ENCODE measurements at regions not wholly inside any gene's neighbourhood (a gene's known extent, or its start where the extent isn't known, plus 50 kb on each side); places are given as distances from the start of the nearest gene placed in this dataset.
"Not testable (repeated sequence)": the region's sequence is repeated elsewhere in the genome, so short reads cannot be mapped to it uniquely, and the experiment has no call there.

- no peak for DNase-seq (ENCODE audit: low read depth)
Measured at GRCh38 chr13:44664308-44664707, 88.2 kb upstream of the TSC22D1 start.

- DNase-seq (ENCODE audit: low read depth), result no peak
Measured at GRCh38 chr13:44662515-44662914, 86.4 kb upstream of the TSC22D1 start.

DNA sequence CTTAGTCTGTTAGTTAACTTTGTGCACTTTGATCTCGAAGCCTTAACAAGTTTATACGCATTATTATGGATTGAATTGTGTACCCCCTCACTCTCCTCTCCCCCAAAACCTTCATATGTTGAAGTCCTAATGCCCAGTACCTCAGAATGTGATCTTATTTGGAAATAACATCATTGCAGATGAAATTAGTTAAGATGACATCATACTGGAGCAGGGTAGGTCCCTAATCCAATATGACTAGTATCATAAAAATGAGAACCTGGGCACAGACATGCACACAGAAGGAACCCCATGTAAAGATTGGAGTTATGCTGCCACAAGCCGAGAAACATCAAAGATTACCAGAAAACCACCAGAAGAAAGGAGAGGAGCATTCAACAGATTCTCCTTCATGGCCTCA, 85.8 kb upstream of the TSC22D1 start:
- DNase-seq (ENCODE audit: low read depth), result no peak

DNA sequence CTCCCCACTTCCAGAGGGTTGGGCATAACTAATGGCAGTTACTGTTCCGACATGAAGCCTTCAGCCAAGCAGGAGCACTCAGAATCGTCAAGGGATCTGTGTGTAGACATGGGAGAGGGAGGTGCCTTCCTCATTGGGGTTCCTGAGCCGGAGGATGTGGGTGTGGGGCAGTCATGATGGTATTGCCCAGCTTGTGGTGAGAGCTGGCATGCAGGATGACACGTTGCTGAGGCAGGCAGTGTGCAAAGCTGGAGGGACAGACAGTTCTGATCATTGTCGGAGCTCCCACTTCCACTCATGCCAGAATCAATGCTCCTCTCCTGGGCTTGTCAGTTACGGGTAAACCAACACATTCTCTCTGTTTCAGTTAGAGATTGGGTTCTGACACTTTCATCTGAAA, 83.9 kb upstream of the TSC22D1 start:
- DNase-seq (ENCODE audit: low read depth), result peak; percentile 61

GRCh38 chr13:44652962-44653660, 77.0 kb upstream of the TSC22D1 start:
- peak; percentile 13 for DNase-seq (ENCODE audit: low read depth)

DNA sequence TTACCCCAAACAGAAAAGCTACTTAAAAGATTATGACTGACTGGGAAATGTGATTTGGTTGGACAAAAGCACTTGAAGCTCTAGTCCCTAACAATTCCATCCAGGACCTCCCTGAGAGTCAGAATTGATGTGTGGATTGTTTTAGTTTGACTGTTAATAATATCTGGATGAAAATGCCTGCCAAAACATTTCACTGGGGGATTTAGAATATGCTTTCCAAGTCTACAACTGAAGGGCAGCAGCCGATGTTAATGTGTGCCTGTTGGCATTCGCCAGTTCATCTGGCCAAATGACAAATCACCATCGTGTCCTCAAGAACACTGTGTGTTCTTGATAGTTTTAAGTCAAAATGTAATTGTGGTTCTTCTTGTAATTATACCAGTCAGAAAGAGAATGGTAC, 76.0 kb upstream of the TSC22D1 start:
- no peak for DNase-seq (ENCODE audit: low read depth)

- no peak for DNase-seq (ENCODE audit: low read depth)
Measured at GRCh38 chr13:44651724-44652123, 75.6 kb upstream of the TSC22D1 start.

DNA sequence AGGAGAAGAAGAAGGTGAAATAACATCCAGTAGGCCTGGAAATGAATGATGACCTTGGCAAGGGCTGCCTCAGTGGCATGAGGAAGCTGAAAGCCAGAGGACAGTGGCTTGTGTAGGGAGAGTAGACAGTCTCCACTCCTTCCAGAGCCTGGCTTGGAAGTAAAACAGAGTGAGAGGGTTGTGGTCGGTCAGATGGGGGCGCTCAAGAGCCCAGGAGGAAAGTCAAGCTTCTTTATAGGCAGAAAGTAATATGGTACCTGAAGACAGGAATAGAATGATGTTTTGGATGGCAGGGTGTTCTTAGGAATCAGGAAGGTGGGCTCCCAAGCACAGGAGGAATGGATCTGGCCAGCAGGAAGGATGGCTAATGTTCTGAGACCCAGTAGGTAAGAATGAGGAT, 75.1 kb upstream of the TSC22D1 start:
- DNase-seq (ENCODE audit: low read depth), result no peak

DNA sequence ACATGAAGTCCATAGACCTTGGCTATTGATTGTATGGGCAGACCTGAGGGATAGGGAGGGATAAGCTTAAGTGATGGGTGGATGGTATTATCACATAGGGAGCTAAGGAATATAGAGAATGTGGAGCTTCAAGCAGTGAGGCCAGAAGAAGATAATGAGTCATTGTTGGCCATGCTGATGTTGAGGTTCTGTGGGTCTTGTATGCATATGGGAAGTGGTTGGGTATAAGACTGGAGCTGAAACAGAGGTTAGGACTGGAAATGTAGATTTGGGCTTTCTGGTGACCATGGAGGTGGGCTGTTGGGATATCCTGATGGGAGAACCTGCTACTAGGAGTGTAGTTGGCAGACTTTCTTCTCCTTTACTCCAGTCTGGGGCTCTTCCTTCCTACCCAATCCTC, 73.7 kb upstream of the TSC22D1 start:
- no peak for DNase-seq (ENCODE audit: low read depth)

GRCh38 chr13:44649104-44649428, 72.9 kb upstream of the TSC22D1 start:
- DNase-seq (ENCODE audit: low read depth), result no peak

DNA sequence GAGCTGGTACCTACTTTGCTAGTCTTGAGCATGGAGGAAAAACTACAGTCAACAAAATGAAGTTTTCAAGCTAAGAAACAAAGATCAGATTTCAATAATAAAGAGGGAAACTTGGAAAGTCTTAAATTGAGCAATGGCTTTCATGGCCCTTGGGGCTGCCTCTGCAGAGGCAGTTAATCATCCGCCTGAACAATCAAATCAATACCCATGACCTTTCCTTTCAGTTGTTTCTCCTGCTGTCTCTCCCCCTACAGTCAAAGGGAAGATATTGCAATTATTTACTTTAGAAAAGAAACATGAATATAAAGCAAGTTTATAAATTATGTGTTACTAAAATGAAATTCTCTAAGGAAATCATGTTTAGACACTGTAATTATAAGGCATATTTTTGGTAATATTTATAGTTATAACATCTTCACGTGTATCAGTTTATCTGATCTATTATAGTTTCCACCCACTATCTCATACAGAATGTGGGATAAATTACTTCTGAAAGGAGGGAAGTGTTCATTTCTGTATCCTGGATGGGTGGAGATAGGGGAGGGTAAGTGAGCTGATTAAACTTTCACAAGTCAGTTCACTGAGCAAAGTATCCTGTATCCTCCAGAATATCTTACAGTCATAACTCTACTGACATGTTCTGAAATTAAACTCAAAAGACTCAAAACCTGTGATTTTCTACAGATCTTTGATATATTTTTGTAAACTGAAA, 72.4 kb upstream of the TSC22D1 start:
- DNase-seq (ENCODE audit: low read depth), result peak; percentile 37

DNA sequence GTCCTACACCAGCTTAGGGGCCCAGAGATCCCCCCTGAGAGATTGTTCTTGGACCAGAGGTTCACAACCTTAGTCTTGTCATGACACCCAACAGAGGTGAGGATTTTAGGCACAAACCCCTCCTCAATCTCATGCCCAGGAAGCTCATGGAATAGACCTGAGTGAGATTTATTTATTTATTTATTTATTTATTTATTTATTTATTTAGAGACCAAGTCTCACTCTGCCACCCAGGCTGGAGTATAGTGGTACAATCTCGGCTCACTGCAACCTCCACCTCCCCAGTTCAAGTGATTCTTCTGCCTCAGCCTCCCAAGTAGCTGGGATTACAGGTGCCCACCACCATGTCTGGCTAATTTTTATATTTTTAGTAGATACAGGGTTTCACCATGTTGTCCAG, 71.4 kb upstream of the TSC22D1 start:
- not testable (repeated sequence) for DNase-seq (ENCODE audit: low read depth)

DNA sequence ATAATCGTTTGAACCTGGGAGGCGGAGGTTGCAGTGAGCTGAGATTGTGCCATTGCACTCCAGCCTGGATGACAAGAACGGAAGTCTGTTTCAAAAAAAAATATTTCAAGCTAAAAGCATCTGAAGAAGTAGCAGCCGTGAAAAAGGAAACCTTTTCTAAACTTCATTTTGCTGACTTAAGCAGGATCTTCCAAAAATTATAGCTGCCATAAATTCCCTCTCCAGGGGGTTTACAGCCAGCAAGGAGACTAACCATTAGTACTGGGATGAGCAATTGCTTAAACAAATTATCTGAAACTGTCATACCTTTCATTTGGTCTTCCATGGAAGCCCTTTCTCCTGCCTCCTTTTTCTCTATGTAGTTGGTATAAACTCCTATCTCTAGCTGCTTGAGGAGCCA, 69.9 kb upstream of the TSC22D1 start:
- no peak for DNase-seq (ENCODE audit: low read depth)

- no peak for DNase-seq (ENCODE audit: low read depth)
Measured at GRCh38 chr13:44643256-44643655, 67.1 kb upstream of the TSC22D1 start.

- no peak for DNase-seq (ENCODE audit: low read depth)
Measured at GRCh38 chr13:44637581-44637980, 61.5 kb upstream of the TSC22D1 start.

DNA sequence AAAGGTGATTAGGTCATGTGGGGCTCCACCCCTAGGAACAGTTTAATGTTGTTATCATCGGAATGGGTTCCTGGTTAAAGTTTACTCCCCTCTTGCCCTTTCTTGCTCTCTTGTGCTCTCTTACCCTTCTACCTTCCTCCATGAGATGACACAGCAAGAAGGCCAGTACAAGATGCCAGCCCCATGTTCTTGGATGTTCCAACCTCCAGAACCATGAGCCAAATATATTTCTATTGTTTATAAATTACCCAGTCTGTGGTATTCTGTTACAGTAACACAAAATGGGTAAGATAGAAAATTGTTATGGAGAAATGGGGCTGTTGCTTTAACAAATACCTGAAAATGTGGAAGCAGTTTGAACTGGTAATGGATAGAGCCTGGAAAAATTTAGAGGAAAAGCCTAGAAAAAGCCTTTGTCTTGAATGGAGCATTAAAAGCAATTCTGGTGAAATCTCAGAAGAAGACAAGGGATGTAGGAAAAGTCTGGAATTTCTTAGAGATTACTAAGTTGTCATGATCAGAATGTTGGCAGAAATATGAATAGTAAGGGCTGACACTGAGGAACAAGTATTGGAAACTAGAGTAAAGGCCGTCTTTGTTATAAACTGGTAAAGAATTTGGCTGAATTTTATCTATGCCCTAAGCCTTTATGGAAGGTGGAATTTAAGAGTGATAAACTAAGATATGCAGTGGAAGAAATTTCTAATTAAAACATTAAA, 53.5 kb upstream of the TSC22D1 start:
- DNase-seq (ENCODE audit: low read depth), result no peak

GRCh38 chr13:44628826-44629225, 52.7 kb upstream of the TSC22D1 start:
- not testable (repeated sequence) for DNase-seq (ENCODE audit: low read depth)

- peak; percentile 39 for DNase-seq (ENCODE audit: low read depth)
Measured at GRCh38 chr13:44627441-44627840, 51.3 kb upstream of the TSC22D1 start.

GRCh38 chr13:44626176-44626575, 50.0 kb upstream of the TSC22D1 start:
- DNase-seq (ENCODE audit: low read depth), result no peak
